GM13976 (cell line): ENCODE measurements at regions not wholly inside any gene's neighbourhood (a gene's known extent, or its start where the extent isn't known, plus 50 kb on each side); places are given as distances from the start of the nearest gene placed in this dataset.

Experiments used
- DNase-seq: peaks from one replicate; pipeline ENCODE4 v3.0.0; 2012; ENCODE audit warnings: low spot score
- in situ Hi-C: fragments of 300-500 bp; cut with MboI; formaldehyde crosslinking; loops from one replicate; pipeline ENCODE4 v1.12.0; 2022; ENCODE audit warnings: low sequenced_read_pairs, mixed read lengths, inconsistent platforms; ENCODE audit not compliant: unreplicated experiment
- TF ChIP-seq, protein P1 (sequence below): IDR thresholded peaks from 2 replicates; pipeline ENCODE4 v1.5.1; 2012; ENCODE audit warnings: borderline replicate concordance, mild to moderate bottlenecking; ENCODE audit not compliant: insufficient read depth; ENCODE audit errors: extremely low read depth, missing control alignments, control extremely low read depth

DNA sequence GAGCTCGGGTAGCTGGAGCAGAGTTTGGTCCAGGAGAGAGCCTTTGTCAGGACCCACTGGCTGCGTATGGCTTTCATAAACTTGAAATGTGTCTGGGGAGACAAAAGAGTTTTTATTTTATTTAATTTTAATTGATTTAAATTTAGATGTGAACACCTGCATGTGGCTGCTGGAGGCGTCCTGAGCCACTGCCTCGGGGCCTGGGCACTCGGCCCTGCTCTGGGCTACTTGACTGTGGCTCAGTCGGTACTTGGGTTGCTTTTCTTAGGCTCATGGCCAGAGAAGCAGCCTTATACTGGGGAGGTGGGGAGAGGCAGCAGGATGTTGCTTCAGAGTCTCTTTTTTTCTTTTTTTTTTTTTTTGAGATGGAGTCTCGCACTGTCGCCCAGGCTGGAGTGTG is 661.8 kb upstream of the HS6ST1 start:
- DNase-seq = no peak

DNA sequence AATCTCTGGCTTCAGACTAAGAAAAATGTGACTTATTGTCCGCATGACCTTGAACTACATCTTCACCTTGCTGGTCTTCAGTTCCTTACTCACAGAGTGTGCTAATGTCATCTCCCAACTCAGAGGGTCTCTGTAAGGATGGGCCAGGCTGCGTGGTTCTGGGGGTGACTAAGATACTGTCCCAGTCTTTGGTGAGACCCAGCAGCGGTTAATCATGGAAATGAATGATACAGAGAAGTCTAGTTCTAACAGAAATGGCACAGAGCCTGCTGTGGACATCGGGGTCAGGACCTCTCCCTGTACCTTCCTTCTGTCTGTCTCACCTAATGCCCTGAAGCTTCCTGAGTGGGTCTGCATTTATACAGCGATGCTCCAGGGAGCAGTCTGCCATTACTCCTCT is 662.7 kb upstream of the HS6ST1 start:
- in situ Hi-C loops = no loop called here
- TF ChIP-seq, protein P1, sequence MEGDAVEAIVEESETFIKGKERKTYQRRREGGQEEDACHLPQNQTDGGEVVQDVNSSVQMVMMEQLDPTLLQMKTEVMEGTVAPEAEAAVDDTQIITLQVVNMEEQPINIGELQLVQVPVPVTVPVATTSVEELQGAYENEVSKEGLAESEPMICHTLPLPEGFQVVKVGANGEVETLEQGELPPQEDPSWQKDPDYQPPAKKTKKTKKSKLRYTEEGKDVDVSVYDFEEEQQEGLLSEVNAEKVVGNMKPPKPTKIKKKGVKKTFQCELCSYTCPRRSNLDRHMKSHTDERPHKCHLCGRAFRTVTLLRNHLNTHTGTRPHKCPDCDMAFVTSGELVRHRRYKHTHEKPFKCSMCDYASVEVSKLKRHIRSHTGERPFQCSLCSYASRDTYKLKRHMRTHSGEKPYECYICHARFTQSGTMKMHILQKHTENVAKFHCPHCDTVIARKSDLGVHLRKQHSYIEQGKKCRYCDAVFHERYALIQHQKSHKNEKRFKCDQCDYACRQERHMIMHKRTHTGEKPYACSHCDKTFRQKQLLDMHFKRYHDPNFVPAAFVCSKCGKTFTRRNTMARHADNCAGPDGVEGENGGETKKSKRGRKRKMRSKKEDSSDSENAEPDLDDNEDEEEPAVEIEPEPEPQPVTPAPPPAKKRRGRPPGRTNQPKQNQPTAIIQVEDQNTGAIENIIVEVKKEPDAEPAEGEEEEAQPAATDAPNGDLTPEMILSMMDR = no peak
- DNase-seq = no peak

More for the DNA sequence above, 661.8 kb upstream of the HS6ST1 start:
- in situ Hi-C loops = no loop called here
- TF ChIP-seq, protein P1 = no peak

GRCh38 chr2:128982001-128982400 is 663.3 kb upstream of the HS6ST1 start:
- no peak for DNase-seq
- in situ Hi-C loops = no loop called here
- TF ChIP-seq, protein P1 = no peak

GRCh38 chr2:128982670-128983069 is 664.0 kb upstream of the HS6ST1 start:
- in situ Hi-C loops = no loop called here
- DNase-seq = no peak
- TF ChIP-seq, protein P1 = no peak

- TF ChIP-seq, protein P1 = no peak
- DNase-seq = no peak
- in situ Hi-C loops = no loop called here
These were observed 664.4 kb upstream of the HS6ST1 start for GRCh38 chr2:128983094-128983493.

GRCh38 chr2:128984081-128984480 is 665.4 kb upstream of the HS6ST1 start:
- in situ Hi-C loops = no loop called here
- TF ChIP-seq, protein P1 = no peak
- DNase-seq = no peak

DNA sequence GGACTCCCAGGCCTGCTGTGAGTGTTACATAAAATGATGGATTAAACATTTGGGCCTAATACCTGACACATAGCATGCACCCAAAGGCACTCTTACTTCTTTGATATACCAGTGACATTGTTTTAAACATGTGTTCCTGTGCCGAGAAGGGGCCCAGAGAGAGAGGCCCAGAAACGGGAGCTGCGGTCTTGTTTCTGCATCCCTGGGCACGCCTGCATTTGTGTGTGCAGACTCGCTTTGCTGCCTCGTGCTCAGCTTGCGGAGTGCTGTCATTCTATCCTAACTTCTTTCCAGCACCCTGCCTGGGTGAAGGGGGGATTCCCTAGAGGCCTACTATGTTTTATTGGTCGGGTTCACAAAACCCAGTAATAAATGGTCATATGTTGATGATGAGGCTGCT is 666.2 kb upstream of the HS6ST1 start:
- no peak for DNase-seq
- TF ChIP-seq, protein P1 = no peak
- in situ Hi-C loops = no loop called here
